ENCODE measurements at regions not wholly inside any gene's neighbourhood (a gene's known extent, or its start where the extent isn't known, plus 50 kb on each side); places are given as distances from the start of the nearest gene placed in this dataset.
A peak's percentile ranks its signal among the peaks of the same experiment; 100 is the strongest.

DNA sequence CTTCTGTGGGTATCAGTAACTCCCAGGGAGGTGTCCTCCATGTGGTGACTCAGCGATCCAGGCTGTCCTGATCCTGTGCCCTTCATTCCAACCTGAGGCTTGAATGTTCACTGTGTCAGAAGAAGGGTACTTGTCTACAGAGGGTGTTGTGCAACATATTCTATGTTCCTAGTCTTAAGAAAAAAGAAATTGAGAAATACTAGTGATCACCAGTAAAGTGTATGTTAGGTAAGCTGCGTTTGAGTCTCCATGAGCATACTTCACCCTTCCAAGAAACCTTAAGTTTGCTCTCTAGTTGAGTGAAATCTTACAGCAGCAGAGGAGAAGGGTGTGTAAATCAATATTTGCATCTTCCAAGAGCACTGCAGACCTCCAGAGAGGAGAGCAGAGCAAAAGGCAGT, 122.2 kb upstream of the SLC24A5 start:
- no peak for DNase-seq

GRCh38 chr15:48001393-48002039, 119.3 kb upstream of the SLC24A5 start:
- no peak for DNase-seq

DNA sequence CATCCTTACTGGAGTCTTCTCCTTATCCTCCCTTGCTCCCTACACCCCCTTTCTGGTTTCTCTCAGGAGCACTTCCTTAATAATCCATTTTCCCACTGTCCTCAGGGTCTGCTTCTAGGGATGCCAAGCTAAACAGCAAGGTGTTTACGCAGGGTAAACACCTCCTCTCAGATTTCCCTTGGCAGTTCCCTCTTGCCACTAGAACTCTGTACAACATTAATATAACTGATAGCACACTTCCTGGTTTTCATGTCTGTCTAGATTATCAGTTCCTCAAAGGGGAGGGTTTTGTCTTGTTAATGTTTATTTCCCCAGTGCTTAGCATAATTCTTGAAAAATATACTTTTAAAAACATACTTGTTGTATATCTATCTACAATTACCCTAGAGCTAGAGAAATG, 118.0 kb upstream of the SLC24A5 start:
- no peak for DNase-seq

DNA sequence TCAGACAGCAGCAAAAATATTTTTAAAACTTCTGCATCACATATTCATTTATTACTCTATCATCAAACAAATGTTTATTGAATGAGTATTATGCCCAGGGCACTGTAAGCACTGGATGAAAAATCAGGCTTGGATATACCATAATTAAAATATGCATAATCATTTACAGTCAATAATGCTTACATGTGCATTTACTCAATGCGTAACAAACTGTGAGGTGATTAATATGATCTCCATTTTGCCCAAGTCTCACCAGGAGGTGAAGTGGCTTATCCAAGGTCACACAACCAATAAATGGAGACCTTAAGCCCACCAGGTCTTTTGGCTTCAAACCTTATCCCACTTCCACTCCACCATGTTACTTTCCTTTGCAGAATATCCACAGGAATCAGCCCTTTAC, 117.3 kb upstream of the SLC24A5 start:
- DNase-seq, result no peak

DNA sequence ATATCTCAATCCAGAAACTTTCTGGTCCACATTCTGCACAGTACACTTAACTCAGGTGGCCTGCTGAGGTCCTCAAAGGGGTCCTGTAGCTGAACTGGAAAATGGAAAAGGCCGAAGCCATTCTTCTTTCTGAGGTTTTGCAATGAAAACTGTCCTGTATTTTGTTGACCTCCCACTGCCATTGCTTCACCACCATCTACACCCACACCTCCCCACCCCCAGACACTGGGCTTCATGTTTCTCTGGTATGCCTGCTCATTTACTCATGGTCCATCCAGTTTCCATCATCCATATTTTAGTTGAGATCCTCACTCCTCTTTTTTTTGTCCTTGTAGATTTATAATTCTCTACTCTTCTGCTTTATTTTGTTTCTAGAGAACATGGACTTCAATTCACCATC, 115.7 kb upstream of the SLC24A5 start:
- DNase-seq, result no peak

DNA sequence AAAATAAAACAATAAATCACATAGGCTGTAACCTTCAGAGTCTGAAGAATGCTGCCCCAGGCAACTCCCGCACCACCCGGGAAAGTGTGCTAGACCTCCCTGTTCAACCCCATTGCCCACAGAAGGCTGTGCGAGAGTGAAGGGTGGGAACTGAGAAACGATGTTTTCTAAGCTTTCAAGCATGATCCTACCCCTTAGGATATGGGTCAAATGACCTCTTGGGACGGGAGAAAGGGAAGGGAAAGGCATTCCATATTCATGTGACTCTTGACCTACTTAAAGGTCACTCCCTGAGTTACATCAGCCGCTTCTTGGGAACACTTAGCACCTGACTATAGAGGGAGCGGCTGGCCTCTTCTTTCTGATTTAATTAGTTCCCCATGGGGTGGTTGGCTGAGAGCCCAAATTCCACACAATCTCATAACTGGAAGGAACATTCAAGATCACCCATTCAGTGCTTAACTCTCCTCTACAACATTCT, 114.7 kb upstream of the SLC24A5 start:
- peak; percentile 72 for DNase-seq

- DNase-seq, result no peak
Measured at GRCh38 chr15:48010316-48010715, 110.5 kb upstream of the SLC24A5 start.

DNA sequence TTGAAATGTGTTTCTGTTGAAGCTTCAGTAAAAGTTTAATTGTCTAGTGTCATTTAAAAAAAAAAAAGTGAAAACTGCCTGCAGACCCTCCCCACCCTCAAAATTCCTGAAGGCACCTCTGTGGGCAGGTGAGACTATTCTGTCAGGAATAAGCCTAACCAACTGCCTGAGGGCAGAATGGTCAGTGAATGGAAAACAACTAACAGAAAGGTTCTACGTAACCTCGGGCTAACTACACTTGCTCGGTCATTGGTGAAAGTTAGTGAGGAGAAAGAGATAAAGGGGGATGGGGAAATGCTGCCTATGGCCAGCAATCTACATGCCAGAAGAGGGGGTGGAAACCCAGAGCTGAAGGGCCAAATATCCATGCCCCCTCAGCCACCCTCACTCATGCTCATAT, 108.6 kb upstream of the SLC24A5 start:
- no peak for DNase-seq

- no peak for DNase-seq
Measured at GRCh38 chr15:48016865-48017264, 103.9 kb upstream of the SLC24A5 start.

GRCh38 chr15:48017747-48018146, 103.0 kb upstream of the SLC24A5 start:
- no peak for DNase-seq

DNA sequence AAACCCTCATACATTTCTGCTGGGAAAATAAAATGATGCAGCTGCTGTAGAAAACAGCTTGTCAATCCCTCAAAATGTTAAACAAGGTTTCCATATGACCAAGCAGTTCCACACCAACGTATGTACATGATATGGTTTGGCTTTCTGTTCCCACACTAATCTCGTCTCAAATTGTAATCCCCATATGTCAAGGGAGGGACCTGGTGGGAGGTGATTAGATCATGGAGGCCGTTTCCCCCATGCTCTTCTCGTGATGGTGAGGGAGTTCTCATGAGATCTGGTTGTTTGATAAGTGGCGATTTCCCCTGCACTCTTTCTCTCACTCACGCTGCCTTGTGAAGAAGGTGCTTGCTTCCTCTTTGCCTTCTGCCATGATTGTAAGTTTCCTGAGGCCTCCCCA, 100.6 kb upstream of the SLC24A5 start:
- no peak for DNase-seq

DNA sequence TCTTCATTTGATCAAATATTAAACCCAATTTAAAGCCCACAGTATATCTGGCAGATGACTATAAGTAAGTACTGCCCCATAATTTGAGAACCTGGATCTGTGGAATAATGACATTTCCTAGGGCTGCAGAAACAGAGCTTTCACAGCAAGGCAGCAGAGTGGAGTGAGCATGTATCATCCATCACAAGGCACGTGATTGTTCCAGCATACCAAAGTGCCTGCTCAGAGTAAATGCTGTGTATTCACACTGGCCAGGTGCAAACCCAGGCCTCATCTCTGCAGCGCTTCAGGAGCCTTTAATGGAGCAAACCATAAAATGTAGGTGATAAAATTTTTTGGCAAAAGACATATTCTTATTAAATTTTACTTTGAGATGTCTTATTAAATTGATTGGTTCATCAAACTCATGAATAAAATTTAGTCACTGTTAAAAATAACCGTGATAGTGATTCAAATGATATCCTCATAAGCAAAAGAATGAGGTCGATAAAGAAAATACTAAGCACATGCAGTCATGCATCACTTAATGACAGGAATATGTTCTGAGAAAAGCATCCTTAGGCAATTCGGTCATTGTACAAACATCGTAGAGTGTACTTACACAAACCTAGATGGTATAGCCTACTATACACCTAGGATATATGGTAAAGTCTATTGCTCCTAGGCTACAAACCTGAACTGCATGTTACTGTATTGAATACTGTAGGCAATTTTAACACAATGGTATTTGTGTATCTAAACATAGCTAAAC, 99.3 kb upstream of the SLC24A5 start:
- peak; percentile 53 for DNase-seq

DNA sequence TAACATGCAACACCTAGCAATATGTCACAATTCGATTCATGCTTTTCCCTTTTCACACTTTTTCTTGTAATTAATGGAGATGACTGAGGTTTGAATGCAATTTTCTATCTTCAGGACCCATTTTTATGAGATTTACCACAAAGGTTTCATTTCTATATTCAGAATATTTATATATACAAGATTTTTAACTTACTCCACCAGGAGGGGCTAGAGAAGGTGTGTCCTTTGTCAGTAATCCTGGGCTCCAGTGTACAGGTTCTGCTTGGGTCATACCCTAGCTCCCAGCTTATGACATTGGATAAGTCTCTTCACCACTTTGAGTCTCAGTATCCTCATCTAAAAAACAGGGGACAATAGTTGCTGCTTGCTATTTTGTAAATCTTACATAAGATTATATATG, 95.7 kb upstream of the SLC24A5 start:
- DNase-seq, result no peak

DNA sequence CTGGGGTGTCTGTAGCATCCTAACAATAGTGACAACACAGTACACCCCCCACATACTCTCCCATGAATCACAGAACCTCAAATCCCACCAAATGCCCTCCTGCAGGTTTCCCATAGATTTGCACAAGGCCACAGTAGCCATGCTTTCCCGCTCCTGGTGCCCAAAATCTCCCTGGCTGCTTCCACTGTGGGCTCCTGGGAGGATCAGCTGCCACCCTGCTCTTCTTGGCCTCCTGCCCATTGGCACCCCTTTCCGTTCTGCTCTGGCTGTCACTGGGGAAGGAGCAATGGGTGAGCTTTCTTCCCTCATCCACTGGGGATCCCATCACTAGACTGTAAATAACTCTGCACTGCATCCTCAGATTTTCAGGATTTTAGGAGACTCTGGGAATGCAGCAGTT, 92.1 kb upstream of the SLC24A5 start:
- no peak for DNase-seq

DNA sequence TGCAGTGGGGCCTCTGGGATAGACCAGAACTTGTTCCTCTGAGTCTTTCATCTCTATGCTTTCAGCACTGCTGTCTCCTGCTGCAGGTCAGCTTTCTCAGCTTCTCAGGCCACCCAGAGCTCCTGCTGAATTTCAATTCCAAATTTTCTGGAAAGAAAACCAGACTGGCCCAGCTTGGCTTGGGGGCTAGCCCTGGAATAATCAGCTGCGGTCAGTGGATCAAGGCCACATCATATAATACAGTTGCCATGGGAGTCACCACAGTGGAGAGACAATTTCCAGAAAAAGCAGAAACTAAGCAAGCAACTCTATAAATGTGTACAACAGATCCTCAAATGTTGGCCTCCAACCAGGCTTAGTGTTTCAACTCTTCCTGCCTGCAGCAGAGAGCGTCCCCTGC, 91.1 kb upstream of the SLC24A5 start:
- no peak for DNase-seq

GRCh38 chr15:48031466-48031865, 89.3 kb upstream of the SLC24A5 start:
- DNase-seq, result no peak

DNA sequence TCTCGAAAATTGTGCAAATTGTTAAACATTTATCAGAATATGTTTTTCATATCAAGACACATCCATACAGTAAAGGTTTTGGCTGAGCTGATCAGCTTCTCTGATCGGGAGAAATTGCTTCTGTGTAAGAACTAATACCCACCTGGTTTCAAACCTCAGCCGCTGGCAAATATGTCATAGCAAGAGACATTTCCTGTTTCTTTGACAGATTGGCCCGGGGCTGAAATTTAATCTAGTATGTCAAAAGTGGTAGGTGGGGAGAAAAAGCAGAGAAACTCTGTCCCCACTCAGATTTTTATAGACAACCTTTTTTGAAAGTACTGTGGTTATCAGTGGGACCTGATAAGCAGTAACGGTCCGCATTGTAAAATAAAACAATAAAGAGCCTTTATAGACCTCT, 88.8 kb upstream of the SLC24A5 start:
- no peak for DNase-seq

- no peak for DNase-seq
Measured at GRCh38 chr15:48032911-48033310, 87.9 kb upstream of the SLC24A5 start.

DNA sequence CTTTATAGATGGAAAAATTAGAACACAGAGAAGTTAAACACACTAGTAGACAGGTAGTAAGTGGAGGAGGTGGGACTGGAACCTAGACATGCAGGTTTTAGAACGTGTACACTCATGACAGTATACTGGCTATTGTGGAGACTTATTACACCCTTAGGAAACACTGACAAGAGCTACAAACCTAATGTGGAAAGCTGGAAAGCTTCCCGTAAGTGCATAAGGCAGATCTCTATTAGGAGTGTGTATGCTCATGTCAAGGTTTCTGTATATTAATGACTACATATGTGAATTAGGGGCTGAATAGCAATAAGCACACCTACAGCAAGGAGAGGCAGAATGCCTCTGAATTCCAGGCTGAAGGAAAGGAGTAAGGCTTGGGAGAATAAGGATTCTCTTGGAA, 82.6 kb upstream of the SLC24A5 start:
- DNase-seq, result no peak

- no peak for DNase-seq
Measured at GRCh38 chr15:48040166-48040817, 80.5 kb upstream of the SLC24A5 start.

- no peak for DNase-seq
Measured at GRCh38 chr15:48041454-48041853, 79.3 kb upstream of the SLC24A5 start.

DNA sequence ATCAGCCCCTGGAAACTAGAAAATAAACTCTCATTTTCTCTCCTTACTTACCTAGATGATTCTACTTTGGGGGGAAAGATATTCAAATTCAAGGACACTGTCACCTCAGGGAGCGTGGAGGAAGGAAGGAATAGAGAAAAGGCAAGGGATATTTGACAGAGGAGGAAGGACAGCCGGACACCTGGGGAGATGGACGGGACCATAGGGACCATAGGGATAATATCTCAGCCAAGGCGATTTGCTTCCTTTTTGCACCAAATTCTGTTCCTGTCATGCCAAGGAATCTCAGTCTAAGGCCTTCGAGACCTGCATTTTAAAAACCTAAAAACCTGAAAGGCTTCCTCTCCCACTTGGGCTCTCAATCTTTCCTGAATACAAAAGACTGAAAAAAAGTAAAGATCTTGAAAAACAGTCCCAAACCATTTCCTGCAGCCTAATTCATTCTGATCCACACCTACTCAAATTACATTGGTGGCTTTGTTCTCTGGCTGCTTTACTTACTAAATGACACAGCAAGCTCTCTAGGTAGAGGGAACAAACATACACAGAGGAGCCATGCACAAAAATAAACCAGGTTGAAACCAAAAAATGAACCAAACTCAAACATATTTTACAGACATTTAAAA, 73.9 kb upstream of the SLC24A5 start:
- DNase-seq, result no peak

GRCh38 chr15:48049736-48050135, 71.1 kb upstream of the SLC24A5 start:
- no peak for DNase-seq

- peak; percentile 23 for DNase-seq
Measured at GRCh38 chr15:48052946-48053345, 67.8 kb upstream of the SLC24A5 start.
